ENCODE measurements at regions not wholly inside any gene's neighbourhood (a gene's known extent, or its start where the extent isn't known, plus 50 kb on each side); places are given as distances from the start of the nearest gene placed in this dataset.

GRCh38 chr7:115593111-115593510, 437.5 kb downstream of the TFEC start:
- WGBS (ENCODE audit: insufficient coverage): no CpG with 5 or more reads among the region's 2 CpGs

GRCh38 chr7:115585015-115585718, 445.4 kb downstream of the TFEC start:
- Mint-ChIP-seq H3K9me3 (ENCODE audit: insufficient read depth) (no peaks in the 10 kb centered on the region), H3K4me1 (no peaks in the 10 kb centered on the region), H3K27ac (no peak overlapping the region), H3K4me3 (no peak overlapping the region), H3K27me3 (no peaks in the 10 kb centered on the region)
- H3K9me3 ChIP-seq (ENCODE audit: control extremely low read depth in 1 of 3, control insufficient read depth in 2 of 3, insufficient read depth in 1 of 3, low read length in 2 of 3): no peaks in the 10 kb centered on the region
- POLR2A ChIA-PET: no interaction called here
- H3K36me3 ChIP-seq (replicated peaks in 1 of 2; ENCODE audit: control extremely low read depth in 1 of 2, control insufficient read depth in 1 of 2, extremely low read depth in 1 of 2, insufficient read depth in 2 of 2, low read length in 1 of 2): no peaks in the 10 kb centered on the region
- ATAC-seq (ENCODE audit: low read depth) (no peak), DNase-seq (no peak)
- H3K4me3 ChIP-seq (ENCODE audit: control extremely low read depth in 1 of 5, extremely low read depth in 1 of 5, insufficient read depth in 1 of 5, low read depth in 2 of 5, low read length in 4 of 5): no peak overlapping the region
- no peaks in the 10 kb centered on the region for H4K20me1 ChIP-seq (ENCODE audit: control insufficient read depth, insufficient read depth, low read length, poor library complexity, severe bottlenecking)
- no peak for TF ChIP-seq CTCF (IDR thresholded peaks at IDR 0.05)
- TF ChIP-seq EZH2 (IDR thresholded peaks at IDR 0.05; ENCODE audit: borderline replicate concordance, insufficient read depth, low read depth, low read length, poor library complexity, severe bottlenecking): no peak
- H3K4me2 ChIP-seq (replicated peaks; ENCODE audit: low read depth, low read length, poor library complexity, severe bottlenecking): no peak overlapping the region
- H3K27ac ChIP-seq (ENCODE audit: low read length in 2 of 2): no peak overlapping the region
- H3K9ac ChIP-seq (ENCODE audit: low read length): no peak overlapping the region
- 100% methylated on average over 3 of the region's 5 CpGs for WGBS (ENCODE audit: insufficient coverage)
- H2AFZ ChIP-seq (ENCODE audit: insufficient read depth, low read depth, low read length, poor library complexity, severe bottlenecking): no peak overlapping the region
- no peaks in the 10 kb centered on the region for H3K27me3 ChIP-seq (replicated peaks in 1 of 4; ENCODE audit: control extremely low read depth in 1 of 4, control insufficient read depth in 3 of 4, insufficient read depth in 4 of 4, low read length in 3 of 4)
- CTCF ChIA-PET: no interaction called here
- no peaks in the 10 kb centered on the region for H3K79me2 ChIP-seq (ENCODE audit: control insufficient read depth, insufficient read depth, low read length)
- intact Hi-C loops (cut with micrococcal nuclease): no loop called here
- no peaks in the 10 kb centered on the region for H3K4me1 ChIP-seq (ENCODE audit: control insufficient read depth in 2 of 2, insufficient read depth in 2 of 2, low read length in 2 of 2)

More at GRCh38 chr7:115593111-115593510, 437.5 kb downstream of the TFEC start:
- Mint-ChIP-seq H3K27me3 (no peaks in the 10 kb centered on the region), H3K4me3 (no peak overlapping the region), H3K9me3 (ENCODE audit: insufficient read depth) (peaks cover 8% of the 10 kb centered on the region), H3K4me1 (no peaks in the 10 kb centered on the region), H3K27ac (no peak overlapping the region)
- Histone ChIP-seq H3K36me3 (replicated peaks in 1 of 2; ENCODE audit: control extremely low read depth in 1 of 2, control insufficient read depth in 1 of 2, extremely low read depth in 1 of 2, insufficient read depth in 2 of 2, low read length in 1 of 2) (no peaks in the 10 kb centered on the region), H2AFZ (ENCODE audit: insufficient read depth, low read depth, low read length, poor library complexity, severe bottlenecking) (no peak overlapping the region), H3K79me2 (ENCODE audit: control insufficient read depth, insufficient read depth, low read length) (no peaks in the 10 kb centered on the region), H3K9ac (ENCODE audit: low read length) (no peak overlapping the region), H3K4me1 (ENCODE audit: control insufficient read depth in 2 of 2, insufficient read depth in 2 of 2, low read length in 2 of 2) (no peaks in the 10 kb centered on the region), H3K27ac (ENCODE audit: low read length in 2 of 2) (no peak overlapping the region), H3K27me3 (replicated peaks in 1 of 4; ENCODE audit: control extremely low read depth in 1 of 4, control insufficient read depth in 3 of 4, insufficient read depth in 4 of 4, low read length in 3 of 4) (no peaks in the 10 kb centered on the region), H3K4me2 (replicated peaks; ENCODE audit: low read depth, low read length, poor library complexity, severe bottlenecking) (no peak overlapping the region), H3K9me3 (ENCODE audit: control extremely low read depth in 1 of 3, control insufficient read depth in 2 of 3, insufficient read depth in 1 of 3, low read length in 2 of 3) (peaks cover 0 to 3% (median 0%) of the 10 kb centered on the region in 3 donors), H4K20me1 (ENCODE audit: control insufficient read depth, insufficient read depth, low read length, poor library complexity, severe bottlenecking) (no peaks in the 10 kb centered on the region), H3K4me3 (ENCODE audit: control extremely low read depth in 1 of 5, extremely low read depth in 1 of 5, insufficient read depth in 1 of 5, low read depth in 2 of 5, low read length in 4 of 5) (no peak overlapping the region)
- ATAC-seq (ENCODE audit: low read depth) (no peak), DNase-seq (no peak)
- ChIA-PET CTCF (no interaction called here), POLR2A (no interaction called here)
- intact Hi-C loops (cut with micrococcal nuclease): no loop called here
- TF ChIP-seq CTCF (IDR thresholded peaks at IDR 0.05) (no peak), EZH2 (IDR thresholded peaks at IDR 0.05; ENCODE audit: borderline replicate concordance, insufficient read depth, low read depth, low read length, poor library complexity, severe bottlenecking) (no peak)
